ENCODE measurements at regions not wholly inside any gene's neighbourhood (a gene's known extent, or its start where the extent isn't known, plus 50 kb on each side); places are given as distances from the start of the nearest gene placed in this dataset.

DNA sequence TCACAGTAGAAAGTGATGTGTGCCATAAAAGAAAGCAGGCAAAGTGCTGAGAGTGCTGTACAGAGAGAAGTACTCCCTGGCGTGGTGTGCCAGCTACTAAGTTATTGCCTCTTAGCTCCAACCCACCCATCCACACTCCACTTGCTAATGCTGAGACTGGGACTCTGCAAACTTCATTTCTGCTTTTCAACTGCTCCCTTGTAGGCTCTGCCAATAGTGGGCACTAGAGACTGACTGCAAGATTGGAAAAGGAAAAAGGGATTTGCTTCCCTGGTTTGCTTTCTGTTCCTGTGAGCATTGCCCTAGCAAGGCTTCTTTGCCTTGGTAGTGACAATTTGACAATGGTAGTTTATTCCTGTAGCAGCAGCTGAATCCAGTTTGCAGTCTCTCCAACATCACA lies 56.5 kb upstream of the TMEM108 start:
- TF ChIP-seq, protein P1, sequence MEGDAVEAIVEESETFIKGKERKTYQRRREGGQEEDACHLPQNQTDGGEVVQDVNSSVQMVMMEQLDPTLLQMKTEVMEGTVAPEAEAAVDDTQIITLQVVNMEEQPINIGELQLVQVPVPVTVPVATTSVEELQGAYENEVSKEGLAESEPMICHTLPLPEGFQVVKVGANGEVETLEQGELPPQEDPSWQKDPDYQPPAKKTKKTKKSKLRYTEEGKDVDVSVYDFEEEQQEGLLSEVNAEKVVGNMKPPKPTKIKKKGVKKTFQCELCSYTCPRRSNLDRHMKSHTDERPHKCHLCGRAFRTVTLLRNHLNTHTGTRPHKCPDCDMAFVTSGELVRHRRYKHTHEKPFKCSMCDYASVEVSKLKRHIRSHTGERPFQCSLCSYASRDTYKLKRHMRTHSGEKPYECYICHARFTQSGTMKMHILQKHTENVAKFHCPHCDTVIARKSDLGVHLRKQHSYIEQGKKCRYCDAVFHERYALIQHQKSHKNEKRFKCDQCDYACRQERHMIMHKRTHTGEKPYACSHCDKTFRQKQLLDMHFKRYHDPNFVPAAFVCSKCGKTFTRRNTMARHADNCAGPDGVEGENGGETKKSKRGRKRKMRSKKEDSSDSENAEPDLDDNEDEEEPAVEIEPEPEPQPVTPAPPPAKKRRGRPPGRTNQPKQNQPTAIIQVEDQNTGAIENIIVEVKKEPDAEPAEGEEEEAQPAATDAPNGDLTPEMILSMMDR (IDR thresholded peaks at IDR 0.05 in 4 of 5, conservative IDR thresholded peaks at IDR 0.05 in 1 of 5) = no peak
- TF ChIP-seq POLR2A (IDR thresholded peaks at IDR 0.05) = no peak
